Smooth muscle cell (in vitro differentiated cells): ENCODE measurements at regions not wholly inside any gene's neighbourhood (a gene's known extent, or its start where the extent isn't known, plus 50 kb on each side); places are given as distances from the start of the nearest gene placed in this dataset.
A peak's percentile ranks its signal among the peaks of the same experiment; 100 is the strongest.

ENCODE experiments used
- DNase-seq: peaks from one replicate; lab custom pipeline; 2025; ENCODE audit not compliant: unreplicated experiment; lab: John Stamatoyannopoulos, UW
- H2AFZ ChIP-seq: fragments of 200-600 bp; sonication (generic); 2 replicates; pipeline ENCODE4 v1.6.0; 2016; ENCODE audit warnings: antibody characterized with exemption, low read depth, mild to moderate bottlenecking
- H3F3A ChIP-seq: fragments of 200-600 bp; sonication (generic); 2 replicates; pipeline ENCODE4 v1.6.0; 2017; ENCODE audit warnings: antibody characterized with exemption, low read depth
- H3K27ac ChIP-seq: fragments of 200-600 bp; sonication (generic); 2 replicates; pipeline ENCODE4 v1.5.1; 2016; ENCODE audit warnings: low read depth, mild to moderate bottlenecking
- H3K27me3 ChIP-seq: fragments of 200-600 bp; sonication (generic); 2 replicates; pipeline ENCODE4 v1.6.1; 2016; ENCODE audit warnings: low read depth, mild to moderate bottlenecking
- H3K36me3 ChIP-seq: fragments of 200-600 bp; sonication (generic); 2 replicates; pipeline ENCODE4 v1.5.1; 2016; ENCODE audit warnings: low read depth
- H3K4me1 ChIP-seq: fragments of 200-600 bp; sonication (generic); 2 replicates; pipeline ENCODE4 v1.5.1; 2016; ENCODE audit warnings: low read depth
- H3K4me2 ChIP-seq: fragments of 200-600 bp; sonication (generic); 2 replicates; pipeline ENCODE4 v1.6.0; 2016; ENCODE audit warnings: mild to moderate bottlenecking
- H3K4me3 ChIP-seq: fragments of 200-600 bp; sonication (generic); 2 replicates; pipeline ENCODE4 v1.5.1; 2016; ENCODE audit warnings: mild to moderate bottlenecking
- H3K79me2 ChIP-seq: fragments of 200-600 bp; sonication (generic); 2 replicates; pipeline ENCODE4 v1.6.0; 2016; ENCODE audit warnings: low read depth, mild to moderate bottlenecking
- H3K9ac ChIP-seq: fragments of 200-600 bp; sonication (generic); 2 replicates; pipeline ENCODE4 v1.6.0; 2016; ENCODE audit warnings: low read depth
- H3K9me3 ChIP-seq: fragments of 200-600 bp; sonication (generic); replicated peaks from 2 replicates; pipeline ENCODE4 v1.5.1; 2016; ENCODE audit warnings: low read depth
- H4K20me1 ChIP-seq: fragments of 200-600 bp; sonication (generic); 2 replicates; pipeline ENCODE4 v1.6.0; 2016; ENCODE audit warnings: low read depth
- WGBS: methylation state at CpG from one replicate; pipeline ENCODE4 v1.1.7; 2016; ENCODE audit warnings: low lambda C conversion rate; 5-methylcytosine and 5-hydroxymethylcytosine counted together
- TF ChIP-seq, protein P1 (sequence below): fragments of 200-600 bp; sonication (generic); IDR thresholded peaks from 2 replicates; pipeline ENCODE4 v1.5.1; 2017; ENCODE audit warnings: borderline replicate concordance, mild to moderate bottlenecking, antibody characterized with exemption; ENCODE audit not compliant: insufficient read depth, poor library complexity, severe bottlenecking

DNA sequence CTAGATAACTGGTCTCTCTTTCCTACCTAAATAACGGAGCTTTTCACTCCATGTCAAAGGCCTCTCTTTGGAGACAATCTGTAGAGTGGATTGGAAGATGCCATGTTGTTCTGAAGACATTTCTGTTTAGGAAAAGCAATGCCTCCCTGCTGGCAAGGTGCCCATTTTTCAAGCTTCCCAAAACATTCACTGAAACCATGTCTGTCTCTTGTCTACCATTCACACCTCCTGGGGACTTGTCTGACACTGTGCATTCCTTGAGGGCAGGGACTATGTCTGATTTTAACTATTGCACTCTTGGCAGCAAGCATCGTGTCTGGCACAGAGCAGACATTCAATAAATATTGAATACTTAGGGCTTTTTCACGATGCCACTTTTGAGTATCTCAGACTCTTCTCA is 528.9 kb upstream of the NRP1 start:
- no peak overlapping the region for H3K27ac ChIP-seq
- no peaks in the 10 kb centered on the region for H3K79me2 ChIP-seq
- no peaks in the 10 kb centered on the region for H3F3A ChIP-seq
- TF ChIP-seq, protein P1, sequence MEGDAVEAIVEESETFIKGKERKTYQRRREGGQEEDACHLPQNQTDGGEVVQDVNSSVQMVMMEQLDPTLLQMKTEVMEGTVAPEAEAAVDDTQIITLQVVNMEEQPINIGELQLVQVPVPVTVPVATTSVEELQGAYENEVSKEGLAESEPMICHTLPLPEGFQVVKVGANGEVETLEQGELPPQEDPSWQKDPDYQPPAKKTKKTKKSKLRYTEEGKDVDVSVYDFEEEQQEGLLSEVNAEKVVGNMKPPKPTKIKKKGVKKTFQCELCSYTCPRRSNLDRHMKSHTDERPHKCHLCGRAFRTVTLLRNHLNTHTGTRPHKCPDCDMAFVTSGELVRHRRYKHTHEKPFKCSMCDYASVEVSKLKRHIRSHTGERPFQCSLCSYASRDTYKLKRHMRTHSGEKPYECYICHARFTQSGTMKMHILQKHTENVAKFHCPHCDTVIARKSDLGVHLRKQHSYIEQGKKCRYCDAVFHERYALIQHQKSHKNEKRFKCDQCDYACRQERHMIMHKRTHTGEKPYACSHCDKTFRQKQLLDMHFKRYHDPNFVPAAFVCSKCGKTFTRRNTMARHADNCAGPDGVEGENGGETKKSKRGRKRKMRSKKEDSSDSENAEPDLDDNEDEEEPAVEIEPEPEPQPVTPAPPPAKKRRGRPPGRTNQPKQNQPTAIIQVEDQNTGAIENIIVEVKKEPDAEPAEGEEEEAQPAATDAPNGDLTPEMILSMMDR: no peak
- H3K36me3 ChIP-seq: no peaks in the 10 kb centered on the region
- 76% methylated on average over 3 of the region's 3 CpGs for WGBS
- H3K4me1 ChIP-seq: no peaks in the 10 kb centered on the region
- no peaks in the 10 kb centered on the region for H4K20me1 ChIP-seq
- no peak overlapping the region for H3K4me2 ChIP-seq
- H2AFZ ChIP-seq: no peak overlapping the region
- no peaks in the 10 kb centered on the region for H3K9me3 ChIP-seq
- no peak overlapping the region for H3K9ac ChIP-seq
- no peak overlapping the region for H3K4me3 ChIP-seq
- DNase-seq: no peak
- no peaks in the 10 kb centered on the region for H3K27me3 ChIP-seq

DNA sequence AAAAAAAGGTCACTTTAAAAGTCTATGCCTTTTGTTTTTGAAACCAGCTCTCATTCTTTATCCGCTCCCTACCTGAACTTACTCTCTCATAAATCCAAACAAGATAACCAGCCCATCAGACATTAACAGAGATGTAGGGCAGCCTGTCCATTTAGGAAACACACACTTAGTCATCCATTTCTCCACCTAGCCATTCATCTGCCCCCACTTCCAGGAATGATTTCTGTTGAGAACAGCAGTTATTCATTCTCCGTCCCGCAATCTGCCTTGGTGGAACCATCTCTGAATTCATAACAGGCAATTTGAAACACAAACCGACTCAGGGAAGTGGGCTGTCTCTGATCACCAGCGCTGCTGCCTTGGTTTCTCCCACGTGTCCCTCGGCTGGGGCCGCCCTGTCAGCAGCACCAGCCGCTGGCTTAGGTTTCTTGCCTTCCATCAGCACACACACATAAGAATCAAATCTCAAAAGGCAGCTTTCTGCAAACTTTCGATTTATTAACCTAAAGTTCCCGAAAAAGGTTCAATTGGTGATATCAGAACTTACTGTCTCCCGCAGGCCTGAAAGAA is 528.2 kb upstream of the NRP1 start:
- no peaks in the 10 kb centered on the region for H4K20me1 ChIP-seq
- H2AFZ ChIP-seq: no peak overlapping the region
- no peak for DNase-seq
- H3F3A ChIP-seq: no peaks in the 10 kb centered on the region
- H3K4me1 ChIP-seq: no peaks in the 10 kb centered on the region
- no peak overlapping the region for H3K4me2 ChIP-seq
- H3K79me2 ChIP-seq: no peaks in the 10 kb centered on the region
- WGBS: 94% methylated on average over 12 of the region's 12 CpGs
- H3K9ac ChIP-seq: no peak overlapping the region
- no peak overlapping the region for H3K27ac ChIP-seq
- no peaks in the 10 kb centered on the region for H3K36me3 ChIP-seq
- TF ChIP-seq, protein P1: no peak
- no peaks in the 10 kb centered on the region for H3K27me3 ChIP-seq
- H3K4me3 ChIP-seq: no peak overlapping the region
- H3K9me3 ChIP-seq: no peaks in the 10 kb centered on the region

DNA sequence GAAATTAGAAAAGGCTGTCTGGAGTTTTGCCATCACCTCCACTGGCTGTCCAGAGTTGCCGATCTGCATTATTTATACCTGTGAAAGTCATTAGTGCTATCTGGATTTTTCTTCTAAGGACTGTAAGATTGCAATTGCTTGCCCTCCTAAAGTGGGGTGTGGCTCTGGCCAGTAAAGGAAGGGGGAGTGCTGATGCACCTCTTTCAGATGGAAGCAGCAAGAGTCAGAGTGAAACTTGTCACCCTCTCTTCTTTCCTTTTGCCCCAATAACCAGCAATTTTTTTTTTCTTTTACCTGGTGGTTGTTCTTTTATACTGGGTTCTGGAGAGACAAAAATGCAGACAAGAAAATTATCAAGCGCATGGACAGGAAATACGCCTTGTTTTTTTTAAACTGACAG is 527.4 kb upstream of the NRP1 start:
- WGBS: 94% methylated on average over 3 of the region's 3 CpGs
- H3K27me3 ChIP-seq: no peaks in the 10 kb centered on the region
- H3K9ac ChIP-seq: no peak overlapping the region
- H3K4me2 ChIP-seq: no peak overlapping the region
- TF ChIP-seq, protein P1: no peak
- H3K36me3 ChIP-seq: no peaks in the 10 kb centered on the region
- H3K79me2 ChIP-seq: no peaks in the 10 kb centered on the region
- H2AFZ ChIP-seq: no peak overlapping the region
- DNase-seq: no peak
- H3F3A ChIP-seq: no peaks in the 10 kb centered on the region
- H4K20me1 ChIP-seq: no peaks in the 10 kb centered on the region
- no peaks in the 10 kb centered on the region for H3K9me3 ChIP-seq
- H3K4me3 ChIP-seq: no peak overlapping the region
- H3K27ac ChIP-seq: no peak overlapping the region
- no peaks in the 10 kb centered on the region for H3K4me1 ChIP-seq

DNA sequence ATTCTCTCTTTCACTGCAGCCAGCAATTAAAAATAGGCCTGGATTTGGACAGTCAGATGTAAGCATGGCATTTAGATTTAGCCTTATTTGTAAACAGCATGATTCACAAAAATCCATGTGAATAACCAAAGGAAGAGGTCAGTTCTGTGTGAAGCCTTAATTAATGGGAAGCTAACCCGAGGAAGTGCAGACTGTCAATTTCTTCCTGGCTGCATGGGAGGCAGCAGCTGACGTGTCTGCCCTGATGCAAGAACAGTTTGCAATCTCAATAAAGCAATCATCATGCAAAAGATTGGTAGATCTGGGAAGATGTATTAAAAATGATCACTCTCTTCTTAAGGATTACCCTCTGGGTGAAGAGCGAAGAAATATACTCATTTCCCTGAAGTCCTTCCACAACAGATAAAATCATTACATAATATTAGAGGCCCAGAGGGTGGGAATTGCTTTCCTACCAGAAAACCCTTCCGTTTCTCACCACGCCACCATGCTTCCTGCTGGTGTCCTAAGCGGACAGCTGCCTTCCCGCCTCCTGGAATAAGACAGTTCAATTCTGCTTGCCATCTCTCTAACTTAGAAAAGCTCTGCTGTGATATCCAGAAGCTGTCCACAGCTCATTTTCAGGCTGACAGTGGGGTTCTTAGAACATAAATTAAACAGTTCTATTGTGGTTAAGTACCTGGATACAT is 526.7 kb upstream of the NRP1 start:
- Histone ChIP-seq H3K9ac (no peak overlapping the region), H3K27me3 (no peaks in the 10 kb centered on the region), H4K20me1 (no peaks in the 10 kb centered on the region), H3F3A (no peaks in the 10 kb centered on the region), H3K4me1 (no peaks in the 10 kb centered on the region), H3K27ac (no peak overlapping the region), H3K9me3 (no peaks in the 10 kb centered on the region), H3K79me2 (no peaks in the 10 kb centered on the region), H3K36me3 (no peaks in the 10 kb centered on the region), H3K4me2 (peak overlapping the region; percentile 53), H2AFZ (peak overlapping the region; percentile 75), H3K4me3 (no peak overlapping the region)
- TF ChIP-seq, protein P1: no peak
- 55% methylated on average over 7 of the region's 7 CpGs for WGBS
- DNase-seq: no peak
